ENCODE measurements at regions not wholly inside any gene's neighbourhood (a gene's known extent, or its start where the extent isn't known, plus 50 kb on each side); places are given as distances from the start of the nearest gene placed in this dataset.

GRCh38 chr5:166649676-166650075 is 1641.8 kb upstream of the WWC1 start:
- TF ChIP-seq CTCF (IDR thresholded peaks at IDR 0.05) = no peak
- Histone ChIP-seq H3K4me3 (no peak overlapping the region), H3K36me3 (no peaks in the 10 kb centered on the region), H3K9me3 (peaks cover 4% of the 10 kb centered on the region), H3K27me3 (no peaks in the 10 kb centered on the region), H3K4me1 (no peaks in the 10 kb centered on the region), H3K27ac (no peak overlapping the region)
- intact Hi-C loops (cut with DNase I) = no loop called here
- DNase-seq (no peak), ATAC-seq (no peak)

- no peak for ATAC-seq
- no peak for TF ChIP-seq CTCF (IDR thresholded peaks at IDR 0.05)
- H3K4me1 ChIP-seq = no peaks in the 10 kb centered on the region
- DNase-seq = no peak
- no peaks in the 10 kb centered on the region for H3K27me3 ChIP-seq
- H3K4me3 ChIP-seq = no peak overlapping the region
- intact Hi-C loops (cut with DNase I) = no loop called here
- H3K36me3 ChIP-seq = no peaks in the 10 kb centered on the region
- H3K9me3 ChIP-seq = peaks cover under 1% of the 10 kb centered on the region
- H3K27ac ChIP-seq = no peak overlapping the region
Measured at GRCh38 chr5:166651234-166651633, 1640.2 kb upstream of the WWC1 start.

GRCh38 chr5:166671811-166672210 is 1619.6 kb upstream of the WWC1 start:
- Histone ChIP-seq H3K27me3 (no peaks in the 10 kb centered on the region), H3K36me3 (no peaks in the 10 kb centered on the region), H3K9me3 (no peaks in the 10 kb centered on the region), H3K4me3 (no peak overlapping the region), H3K4me1 (no peaks in the 10 kb centered on the region), H3K27ac (no peak overlapping the region)
- no peak for ATAC-seq
- TF ChIP-seq CTCF (IDR thresholded peaks at IDR 0.05) = no peak
- intact Hi-C loops (cut with DNase I) = no loop called here
- DNase-seq = no peak

GRCh38 chr5:166672431-166672830 is 1619.0 kb upstream of the WWC1 start:
- Histone ChIP-seq H3K9me3 (no peaks in the 10 kb centered on the region), H3K27me3 (no peaks in the 10 kb centered on the region), H3K27ac (no peak overlapping the region), H3K4me1 (no peaks in the 10 kb centered on the region), H3K36me3 (no peaks in the 10 kb centered on the region), H3K4me3 (no peak overlapping the region)
- DNase-seq (no peak), ATAC-seq (no peak)
- intact Hi-C loops (cut with DNase I) = no loop called here
- no peak for TF ChIP-seq CTCF (IDR thresholded peaks at IDR 0.05)

GRCh38 chr5:166677891-166678290 is 1613.6 kb upstream of the WWC1 start:
- ATAC-seq = no peak
- Histone ChIP-seq H3K36me3 (no peaks in the 10 kb centered on the region), H3K9me3 (no peaks in the 10 kb centered on the region), H3K4me3 (no peak overlapping the region), H3K4me1 (no peaks in the 10 kb centered on the region), H3K27me3 (no peaks in the 10 kb centered on the region), H3K27ac (no peak overlapping the region)
- DNase-seq = no peak
- no peak for TF ChIP-seq CTCF (IDR thresholded peaks at IDR 0.05)
- intact Hi-C loops (cut with DNase I) = no loop called here

- Histone ChIP-seq H3K4me3 (no peak overlapping the region), H3K4me1 (no peaks in the 10 kb centered on the region), H3K27me3 (no peaks in the 10 kb centered on the region), H3K36me3 (no peaks in the 10 kb centered on the region), H3K27ac (no peak overlapping the region), H3K9me3 (no peaks in the 10 kb centered on the region)
- DNase-seq = no peak
- no peak for TF ChIP-seq CTCF (IDR thresholded peaks at IDR 0.05)
- no peak for ATAC-seq
- intact Hi-C loops (cut with DNase I) = no loop called here
Measured at GRCh38 chr5:166679331-166679730, 1612.1 kb upstream of the WWC1 start.

Measured in upper lobe of right lung (tissue), 1 donor.